ENCODE measurements at regions not wholly inside any gene's neighbourhood (a gene's known extent, or its start where the extent isn't known, plus 50 kb on each side); places are given as distances from the start of the nearest gene placed in this dataset.

DNA sequence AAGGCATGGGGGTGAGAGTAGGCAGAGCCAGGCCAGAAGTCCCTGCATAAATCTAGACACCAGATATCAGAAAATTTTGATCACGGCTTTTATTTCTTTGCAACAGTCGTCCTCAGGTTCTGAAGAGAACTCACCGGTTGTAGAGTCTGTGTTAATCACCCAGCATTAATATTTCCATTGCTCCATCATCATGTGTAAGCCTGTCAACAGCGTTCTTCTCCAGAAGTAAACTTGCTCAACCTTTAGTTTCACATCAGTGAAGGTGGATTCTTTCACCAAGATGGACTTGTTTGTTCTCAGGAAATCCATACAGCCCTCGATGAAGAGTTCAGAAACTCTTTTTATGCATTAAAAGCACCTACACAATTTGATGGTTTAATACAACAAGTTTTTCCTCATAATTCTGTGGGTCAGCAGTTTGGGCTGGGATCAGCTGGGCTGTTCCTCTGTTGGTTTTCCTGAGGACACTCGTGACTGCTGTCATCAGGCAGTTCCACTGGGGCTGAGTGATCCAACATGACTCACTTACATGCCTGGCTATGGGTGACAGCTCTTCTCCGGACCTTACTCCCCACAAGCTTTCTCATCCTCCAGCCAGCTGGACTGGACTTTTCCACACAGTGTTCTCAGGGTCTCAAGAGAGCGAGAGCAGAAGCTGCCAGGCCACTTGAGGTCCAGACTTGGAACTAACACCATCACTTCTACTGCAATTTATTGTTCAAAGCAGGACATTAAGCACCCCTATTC lies 303.4 kb downstream of the ZNF621 start:
- no peak for DNase-seq

DNA sequence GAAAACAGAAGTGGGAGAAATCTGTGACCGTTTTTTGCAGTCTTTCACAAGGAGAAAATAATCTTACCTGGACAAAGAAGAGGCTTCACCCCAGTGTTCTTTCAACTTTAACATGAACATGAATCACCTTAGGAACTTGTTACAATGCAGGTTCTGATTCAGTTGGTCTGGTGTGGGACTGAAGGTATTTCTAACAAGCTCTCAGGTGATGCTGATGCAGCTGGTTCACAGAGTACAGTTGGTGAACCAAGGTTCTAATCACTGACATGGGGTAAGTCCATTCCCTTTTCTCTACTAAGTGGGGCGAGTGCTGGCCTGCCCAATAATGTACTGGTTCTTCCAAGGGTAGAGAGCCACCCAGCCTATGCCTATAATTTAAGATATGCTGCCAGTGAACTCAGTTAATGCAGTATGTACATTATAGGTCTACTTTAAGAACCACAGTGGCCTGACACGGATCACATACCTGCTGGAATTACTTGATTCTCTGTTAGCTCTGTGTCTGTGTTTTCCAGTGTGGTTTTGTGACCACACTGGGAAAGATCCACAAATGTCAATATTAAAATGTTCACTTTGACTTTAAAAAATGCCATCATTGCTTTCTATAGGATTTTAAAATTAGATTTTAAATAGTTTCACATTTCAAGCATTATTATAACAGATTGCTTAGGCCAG lies 304.1 kb downstream of the ZNF621 start:
- DNase-seq = no peak

DNA sequence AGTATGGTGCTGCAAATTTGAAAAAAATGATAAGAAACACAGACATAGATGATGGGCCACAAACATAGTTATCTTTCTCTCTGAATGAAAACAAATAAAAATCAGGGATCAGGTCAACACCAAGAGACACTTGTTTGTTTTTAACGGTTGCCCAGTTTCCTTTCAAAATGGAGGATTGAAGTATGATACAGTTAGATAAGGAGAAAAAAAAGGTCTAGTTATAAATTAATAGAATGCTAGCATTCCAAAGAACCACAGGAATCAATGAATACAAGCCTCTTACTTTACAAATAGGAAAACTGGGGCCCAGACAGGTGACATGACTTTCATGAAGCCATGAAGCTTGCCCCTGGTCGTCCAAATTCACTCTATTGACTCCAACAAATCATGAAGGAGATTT lies 305.1 kb downstream of the ZNF621 start:
- DNase-seq = no peak

DNA sequence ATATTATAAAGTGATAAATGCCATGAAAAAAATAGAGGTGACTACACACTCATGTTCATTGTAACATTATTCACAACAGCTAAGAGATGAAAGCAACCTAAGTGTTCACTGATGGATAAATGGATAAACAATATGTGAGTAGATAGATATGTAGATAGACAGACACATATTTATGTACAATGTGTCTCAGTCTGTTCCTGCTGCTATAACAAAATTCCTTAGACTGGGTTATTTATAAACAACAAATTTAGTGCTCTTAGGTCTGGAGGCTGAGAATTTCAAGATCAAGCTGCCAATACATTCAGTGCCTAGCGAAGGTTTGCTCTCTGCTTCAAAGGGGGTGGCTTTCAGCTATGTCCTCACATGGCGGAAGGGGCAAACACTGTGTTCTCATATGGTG lies 312.5 kb downstream of the ZNF621 start:
- DNase-seq = no peak

DNA sequence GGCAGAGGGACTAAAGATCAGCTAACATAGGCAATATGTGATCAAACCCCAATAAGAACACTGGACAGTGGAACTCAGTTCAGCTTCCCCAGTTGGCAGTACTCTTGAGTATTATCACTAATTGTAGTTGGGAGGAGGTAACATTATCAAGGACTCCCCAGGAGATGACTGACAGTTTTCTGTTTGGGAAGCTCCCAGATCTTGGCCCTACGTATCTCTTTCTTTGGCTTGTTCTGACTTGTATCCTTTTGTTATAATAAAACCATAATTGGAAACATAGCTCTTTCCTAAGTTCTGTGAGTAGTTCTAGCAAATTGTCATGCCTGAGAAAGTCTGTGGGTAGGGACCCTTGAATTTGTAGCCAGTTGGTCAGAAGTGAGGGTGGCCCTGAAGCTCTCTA lies 316.4 kb downstream of the ZNF621 start:
- no peak for DNase-seq

DNA sequence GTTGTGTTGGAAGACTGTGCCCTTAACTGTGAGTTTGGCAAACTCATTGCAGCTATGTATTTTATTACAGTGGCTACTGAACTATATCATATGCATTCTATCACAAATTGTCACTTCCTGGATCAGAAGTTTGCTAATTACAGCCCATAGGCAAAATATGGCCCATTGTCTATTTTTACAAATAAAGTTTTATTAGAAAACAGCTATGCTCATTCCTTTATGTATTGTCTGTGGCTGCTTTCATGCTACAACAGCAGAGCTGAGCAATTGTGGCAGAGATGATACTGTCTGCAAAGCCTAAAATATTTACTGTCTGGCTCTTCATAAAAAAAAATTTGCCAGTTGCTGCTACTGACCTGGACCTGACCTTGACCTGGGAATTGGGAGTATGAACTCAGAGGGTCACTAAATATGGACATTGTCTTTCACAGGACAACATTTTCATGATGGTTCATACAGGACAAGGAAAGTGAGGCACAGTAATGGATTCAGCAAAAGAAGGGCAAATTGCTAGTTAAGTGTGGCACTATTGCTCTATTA lies 316.9 kb downstream of the ZNF621 start:
- no peak for DNase-seq

DNA sequence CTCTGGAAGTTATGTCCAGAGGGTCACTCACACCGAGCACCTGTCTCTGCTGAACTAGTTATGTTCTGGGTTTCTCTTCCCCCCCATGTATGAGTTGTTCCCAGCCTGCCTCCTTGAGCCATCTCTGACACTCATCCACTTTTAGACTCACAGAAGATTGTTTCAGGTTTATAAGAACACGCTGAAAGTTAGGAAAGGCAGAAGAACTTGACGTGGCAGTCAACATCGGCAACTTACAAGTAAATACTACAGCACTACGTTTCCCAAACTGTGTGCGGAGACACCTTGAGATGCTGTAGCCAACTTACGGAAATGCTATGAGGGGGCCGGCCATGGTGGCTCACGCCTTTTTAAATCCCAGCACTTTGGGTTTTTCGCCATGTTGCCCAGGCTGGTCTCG lies 318.0 kb downstream of the ZNF621 start:
- no peak for DNase-seq

DNA sequence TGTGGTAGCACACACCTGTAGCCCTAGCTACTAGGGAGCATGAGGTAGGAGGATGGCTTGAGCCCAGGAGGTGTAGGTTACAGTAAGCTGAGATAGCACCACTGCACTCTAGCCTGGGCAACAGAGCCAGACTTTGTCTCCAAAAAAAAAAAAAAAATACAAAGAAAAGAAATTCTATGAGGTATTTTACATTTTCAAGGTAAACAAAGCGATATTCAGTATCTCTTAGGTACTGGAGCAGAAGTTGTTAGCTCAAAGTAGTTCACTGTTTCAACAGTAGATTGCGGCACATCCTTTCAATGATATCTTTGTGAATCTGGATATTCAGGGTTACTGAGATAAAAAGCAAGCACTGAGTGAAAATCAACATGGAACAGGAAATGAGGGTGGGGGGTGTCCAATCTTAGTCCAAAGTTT lies 318.5 kb downstream of the ZNF621 start:
- DNase-seq = no peak

DNA sequence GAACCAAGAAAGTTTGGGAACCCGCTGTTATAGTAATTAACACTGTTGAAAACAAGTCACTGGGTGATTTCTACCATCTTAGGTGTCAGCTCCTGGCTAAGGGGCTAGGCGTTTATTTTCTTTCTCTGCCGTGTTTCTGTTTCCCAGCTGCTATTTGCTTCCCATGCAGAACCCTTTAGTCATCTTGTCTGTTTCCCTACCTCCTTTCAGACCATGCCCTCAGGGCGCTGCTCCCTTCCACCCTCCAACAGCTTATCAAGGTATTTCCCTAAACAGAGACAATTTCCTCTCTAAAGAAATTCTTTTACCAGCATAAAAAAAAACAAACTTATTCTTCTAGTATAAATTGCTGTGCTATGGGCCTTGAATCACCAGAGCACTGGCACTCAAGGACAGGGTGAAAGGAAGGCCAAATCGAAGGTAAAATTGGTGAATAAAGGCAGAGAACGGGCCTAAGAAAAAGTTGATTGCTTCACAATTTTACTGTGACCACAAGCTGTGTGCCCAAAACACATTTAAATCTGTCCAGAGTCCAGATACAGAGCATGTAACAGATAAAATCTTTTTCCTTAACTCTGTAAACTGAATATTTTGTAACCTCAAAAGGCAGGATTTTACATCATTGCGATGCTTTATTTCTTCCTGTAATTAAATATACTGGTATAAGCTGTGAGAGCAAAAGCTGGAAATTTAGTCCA lies 319.2 kb downstream of the ZNF621 start:
- DNase-seq = no peak

DNA sequence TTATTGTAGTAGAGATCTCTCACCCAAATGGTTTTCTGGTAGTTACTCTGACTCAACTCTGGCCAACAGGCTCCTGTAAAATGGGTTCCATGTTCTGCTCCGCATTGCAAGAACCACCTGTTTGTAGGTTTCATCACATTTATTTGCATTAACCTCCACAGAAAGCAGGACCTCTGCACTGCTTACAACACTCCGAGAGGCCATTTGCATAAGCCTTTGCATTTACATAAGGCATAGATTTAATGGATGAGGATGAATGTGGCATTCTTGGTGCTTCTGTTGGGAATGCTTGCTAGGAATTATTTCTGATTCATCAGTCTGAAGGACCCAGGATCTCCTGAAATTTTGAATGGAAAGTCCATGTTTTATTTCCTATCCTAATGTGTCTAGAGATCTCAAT lies 320.1 kb downstream of the ZNF621 start:
- DNase-seq = no peak

DNA sequence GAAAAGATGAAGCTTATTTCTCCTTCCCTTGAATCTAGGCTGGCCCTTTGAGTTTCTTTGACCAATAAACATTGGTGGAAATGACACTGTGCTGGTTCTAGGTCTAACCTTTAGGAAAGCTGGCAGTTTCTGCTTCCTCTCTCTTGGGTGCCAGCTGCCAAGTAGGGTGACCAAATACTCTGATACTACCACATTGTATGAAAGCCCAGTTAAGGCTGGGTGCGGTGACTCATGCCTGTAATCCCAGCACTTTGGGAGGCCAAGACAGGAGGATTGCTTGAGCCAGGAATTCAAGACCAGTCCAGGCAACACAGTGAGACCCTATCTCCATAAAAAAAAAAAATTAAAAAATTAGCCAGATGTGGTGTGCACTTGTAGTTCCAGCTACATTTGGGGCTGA lies 320.7 kb downstream of the ZNF621 start:
- no peak for DNase-seq

DNA sequence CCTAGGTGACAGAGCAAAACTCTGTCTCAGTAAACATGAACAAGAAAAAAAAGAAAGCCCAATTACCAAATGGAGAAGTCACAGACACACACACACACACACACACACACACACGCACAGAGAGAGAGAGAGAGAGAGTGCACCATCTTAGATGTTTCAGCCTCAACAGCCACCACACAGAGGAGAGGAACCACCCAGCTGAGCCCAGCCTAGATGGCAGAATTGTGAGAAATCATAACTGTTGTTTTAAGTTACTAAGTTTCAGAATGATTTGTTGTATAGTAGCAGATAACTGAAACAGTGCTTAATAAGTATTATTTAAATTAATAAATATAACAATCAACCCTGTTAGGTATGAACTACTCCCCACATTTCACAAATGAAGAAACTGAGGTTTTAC lies 321.2 kb downstream of the ZNF621 start:
- no peak for DNase-seq

DNA sequence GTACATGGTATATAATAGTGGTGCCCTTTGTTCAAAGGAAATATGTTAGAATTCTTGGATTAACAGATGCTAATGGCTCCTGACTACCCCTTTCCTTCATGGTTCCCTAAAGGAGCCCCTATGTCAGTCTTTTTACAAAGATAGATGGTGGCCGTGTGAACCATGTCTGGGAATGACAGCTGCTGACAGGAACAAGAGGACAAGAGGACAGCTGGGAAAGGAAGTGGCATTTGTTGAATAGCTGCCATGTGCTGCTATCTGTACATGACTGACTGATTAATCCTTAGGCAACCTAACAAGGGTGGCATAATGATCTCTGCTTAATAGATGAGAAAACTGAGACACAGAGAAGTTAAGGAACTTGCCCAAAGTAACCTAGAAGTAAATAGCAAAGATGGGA lies 321.7 kb downstream of the ZNF621 start:
- no peak for DNase-seq

DNA sequence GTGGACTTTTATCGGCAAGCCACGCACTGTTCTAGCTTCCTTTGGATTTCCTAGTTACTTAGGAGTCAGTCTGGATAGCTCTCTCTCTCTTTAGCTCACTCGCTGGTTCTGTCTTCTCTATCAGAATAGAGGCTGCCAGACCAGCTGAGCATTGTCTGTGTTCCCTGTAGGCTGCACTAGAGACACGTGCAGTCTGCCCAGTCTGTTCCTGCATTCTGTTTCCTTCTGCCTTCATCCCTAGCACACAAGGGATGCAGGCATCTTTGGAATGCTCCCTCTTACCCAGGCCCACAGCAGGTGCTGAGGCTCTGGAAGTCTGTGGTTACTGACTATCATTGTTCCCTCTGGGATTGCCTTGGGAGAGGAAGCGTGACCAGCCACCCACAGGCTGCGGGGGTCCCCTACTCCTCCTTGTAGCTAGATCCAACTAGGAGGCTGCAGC lies 322.8 kb downstream of the ZNF621 start:
- DNase-seq = no peak

DNA sequence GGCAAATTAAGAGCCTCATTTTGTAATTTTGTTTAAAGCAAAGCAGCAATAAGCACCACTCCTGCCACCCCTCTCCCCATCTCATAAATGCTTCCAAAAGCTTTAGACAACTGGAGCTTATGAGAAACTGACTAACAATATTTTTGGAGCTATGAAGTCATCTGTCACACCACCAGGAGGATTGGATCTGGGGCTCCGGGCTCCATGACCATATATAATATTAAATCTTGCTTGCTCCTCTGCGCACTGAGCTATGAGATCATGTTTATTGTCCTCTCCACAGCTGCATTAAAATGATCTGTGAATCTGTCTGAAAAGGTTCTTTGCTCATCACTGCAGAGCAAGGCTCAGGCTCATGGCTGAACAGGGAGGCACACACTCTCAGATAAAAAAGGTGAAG lies 323.7 kb downstream of the ZNF621 start:
- DNase-seq = no peak

DNA sequence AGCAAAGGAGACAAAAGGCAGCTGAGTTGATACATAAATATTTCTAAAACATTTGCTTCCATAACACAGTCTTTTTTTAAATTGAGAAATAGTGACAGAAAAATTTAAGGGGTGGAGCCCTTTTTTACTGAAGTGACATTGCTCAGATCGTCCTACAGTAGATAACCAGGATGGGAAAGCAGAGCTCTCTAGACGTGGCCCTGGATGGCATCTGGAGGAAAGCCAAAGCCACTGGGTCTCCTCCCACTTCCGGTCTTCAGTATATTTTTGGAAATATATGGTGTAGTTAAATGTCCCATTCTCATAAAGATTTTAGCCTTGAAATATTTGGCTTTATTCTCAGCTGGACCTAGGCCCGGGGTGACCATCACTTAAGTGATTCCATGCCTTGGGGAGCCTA lies 326.1 kb downstream of the ZNF621 start:
- no peak for DNase-seq

DNA sequence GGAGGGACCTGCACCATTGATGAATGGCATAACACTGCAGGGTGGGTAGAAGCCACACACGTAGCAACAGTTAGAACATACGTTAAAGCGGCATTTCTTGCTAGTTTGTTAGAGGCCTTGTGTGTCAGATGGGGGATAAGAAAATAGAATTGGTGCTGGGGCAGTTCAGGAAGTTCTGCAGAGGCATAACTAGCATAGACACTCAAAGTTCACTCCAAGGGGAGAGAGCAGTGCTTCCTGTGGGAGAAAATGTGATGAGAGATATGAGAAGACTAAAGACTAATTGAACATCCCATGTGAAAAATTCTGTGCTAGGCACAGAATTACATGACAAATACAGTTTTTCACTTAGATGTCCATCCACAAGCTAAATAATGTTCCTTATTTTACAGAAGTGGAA lies 327.1 kb downstream of the ZNF621 start:
- DNase-seq = no peak

DNA sequence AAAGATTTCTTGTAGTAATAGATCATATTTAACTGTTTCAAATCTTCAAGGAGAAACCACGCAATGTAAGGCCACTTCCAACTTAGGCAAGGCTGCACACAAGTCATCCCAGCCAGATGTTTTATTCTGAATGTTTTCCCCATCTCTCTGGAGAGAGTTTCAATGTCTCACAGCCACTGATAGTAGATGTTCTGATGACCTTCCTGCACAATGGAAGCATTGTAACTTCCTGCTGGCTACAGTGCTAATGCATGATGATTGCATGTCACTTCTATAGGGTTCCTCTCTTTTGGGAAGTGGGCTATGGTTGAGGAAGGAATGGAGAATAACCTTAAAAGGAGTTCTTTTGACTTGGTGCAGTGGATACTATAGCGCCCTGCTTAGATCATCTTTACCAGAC lies 328.0 kb downstream of the ZNF621 start:
- DNase-seq = no peak

DNA sequence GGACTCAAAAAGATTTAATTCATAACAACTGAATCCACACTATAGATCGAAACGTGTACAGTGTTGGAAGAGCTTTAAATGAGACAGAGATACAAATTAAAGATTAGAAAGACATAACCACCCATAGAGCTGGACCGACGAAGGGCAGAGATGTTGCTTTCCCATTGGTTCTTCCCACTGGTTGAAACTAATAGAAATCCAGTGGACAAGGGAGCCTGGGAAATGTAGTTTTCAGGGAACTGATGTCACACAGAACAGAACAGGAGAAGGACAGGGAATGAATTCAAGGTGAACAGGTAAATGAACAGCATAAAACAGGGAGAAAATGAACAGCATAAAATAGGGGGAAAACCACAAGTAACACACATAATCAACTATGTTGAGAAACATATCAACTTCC lies 328.7 kb downstream of the ZNF621 start:
- no peak for DNase-seq

DNA sequence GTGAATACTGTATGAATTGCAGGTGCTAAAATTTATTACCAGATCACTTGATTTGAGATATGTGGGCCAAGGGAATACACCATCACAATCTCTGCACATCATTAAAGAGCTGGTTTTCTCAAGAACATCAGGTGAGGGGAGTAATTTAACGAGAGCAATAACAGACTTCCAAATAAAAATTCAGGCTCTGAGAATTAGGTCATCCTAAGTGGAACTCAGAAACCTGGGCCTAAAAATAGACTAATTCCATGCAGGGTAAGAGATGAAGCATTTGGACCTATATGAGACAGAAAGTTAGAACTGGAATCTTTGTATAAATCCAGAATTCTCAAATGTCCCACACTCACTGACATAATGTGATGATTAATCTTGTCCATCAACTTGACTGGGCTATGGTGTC lies 331.1 kb downstream of the ZNF621 start:
- no peak for DNase-seq

DNA sequence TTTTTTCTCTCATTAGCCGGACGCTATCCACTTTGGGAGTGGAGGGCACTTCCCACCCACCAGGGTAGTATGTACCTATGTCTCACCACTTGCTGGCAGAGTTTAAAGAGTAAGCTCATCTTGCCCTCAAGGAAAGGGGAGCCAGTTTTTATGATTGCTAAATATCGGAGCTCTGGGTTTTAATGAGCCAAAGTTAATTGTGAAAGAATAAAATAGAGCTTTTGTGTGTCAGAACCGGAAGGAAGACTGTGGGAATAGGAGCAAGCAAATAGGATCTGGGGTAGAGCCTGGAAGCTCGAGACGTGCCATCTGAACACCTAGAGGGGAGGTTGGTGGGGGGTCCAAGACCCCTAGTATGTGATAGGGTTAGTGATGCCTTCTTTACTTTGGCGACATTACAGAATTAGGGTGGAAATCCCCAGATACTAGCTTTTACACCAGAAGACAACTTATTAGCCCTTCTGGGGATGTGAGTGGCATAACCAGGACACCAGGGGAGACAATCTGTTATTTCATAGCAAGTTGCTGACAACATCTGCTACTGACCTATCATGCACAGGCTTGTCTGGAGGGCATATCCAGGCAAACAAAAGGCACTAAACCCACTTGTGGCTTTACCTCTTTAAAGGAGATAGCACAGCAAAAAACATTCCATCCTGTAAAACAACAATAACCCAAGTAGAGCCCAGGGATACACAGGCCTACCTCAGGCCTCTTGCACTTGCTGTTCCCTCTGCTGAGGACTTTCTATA lies 333.8 kb downstream of the ZNF621 start:
- no peak for DNase-seq

DNA sequence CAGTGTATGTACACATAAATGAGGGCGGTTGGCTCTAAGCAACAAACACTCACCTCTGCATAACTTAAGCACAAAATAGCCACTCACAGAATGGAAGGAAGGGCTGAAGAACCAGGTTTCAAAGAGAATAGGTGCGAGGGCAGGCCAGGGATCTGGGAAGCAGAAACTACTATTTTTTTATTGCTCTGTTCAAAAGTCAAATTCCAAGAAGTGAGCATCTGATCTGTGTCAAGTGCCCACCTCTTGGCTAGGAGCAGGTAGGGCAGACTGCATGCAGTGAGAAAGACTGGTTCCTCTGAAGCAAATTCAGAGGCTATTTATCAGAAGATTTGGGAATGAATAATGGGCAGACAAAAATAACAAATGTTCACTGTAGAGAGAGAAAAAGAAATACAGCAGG lies 336.4 kb upstream of the CTNNB1 start:
- DNase-seq = no peak

DNA sequence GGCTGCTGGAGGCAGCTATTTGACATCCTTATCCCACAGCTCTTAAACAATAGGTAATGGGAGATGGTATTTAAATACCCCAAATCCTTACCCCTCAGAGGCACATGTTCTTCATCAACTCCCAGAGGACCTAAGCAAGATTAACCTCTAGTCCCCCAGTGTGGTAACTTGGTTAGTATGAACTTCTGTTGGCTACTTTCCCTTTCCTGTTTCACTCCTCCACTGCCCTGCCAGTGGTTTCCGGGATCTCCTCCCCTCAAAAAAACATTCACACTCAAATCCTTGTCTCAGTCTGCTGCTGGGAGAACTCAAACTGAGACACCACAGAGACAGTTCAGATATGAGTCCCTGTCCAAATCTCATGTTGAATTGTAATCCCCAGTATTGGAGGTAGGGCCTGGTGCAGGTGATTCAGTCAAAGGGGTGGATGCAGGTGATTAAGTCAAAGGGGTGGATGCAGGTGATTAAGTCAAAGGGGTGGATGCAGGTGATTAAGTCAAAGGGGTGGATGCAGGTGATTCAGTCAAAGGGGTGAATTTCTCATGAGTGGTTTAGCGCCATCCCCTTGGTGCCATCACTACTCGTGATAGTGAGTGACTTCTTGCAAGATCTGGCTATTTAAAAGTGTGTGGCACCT lies 335.0 kb upstream of the CTNNB1 start:
- DNase-seq = no peak

All from SHP77 (cell line).